ENCODE measurements at regions not wholly inside any gene's neighbourhood (a gene's known extent, or its start where the extent isn't known, plus 50 kb on each side); places are given as distances from the start of the nearest gene placed in this dataset.

DNA sequence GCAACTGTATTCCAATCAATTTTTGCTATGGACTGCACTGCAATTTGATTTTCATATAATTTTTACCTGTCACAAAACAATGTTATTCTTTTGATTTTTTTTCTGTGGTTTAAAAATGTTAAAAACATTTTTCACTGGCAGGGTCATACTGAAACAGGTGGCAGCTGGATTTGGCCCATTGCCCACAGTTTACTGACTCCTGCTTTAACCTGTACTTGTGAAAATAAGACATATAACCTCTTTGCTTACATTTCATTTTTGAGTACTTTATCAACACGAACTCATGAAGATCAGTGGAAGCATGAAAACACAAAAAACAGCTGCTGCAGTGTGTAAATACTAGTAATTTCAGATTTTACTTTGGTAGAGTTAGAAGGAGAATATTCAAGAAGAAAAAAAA, 313.1 kb downstream of the WDR72 start:
- Mint-ChIP-seq H3K36me3 (ENCODE audit: low read depth) (no peaks in the 10 kb centered on the region), H3K4me1 (ENCODE audit: low read depth) (no peaks in the 10 kb centered on the region), H3K27me3 (ENCODE audit: low read depth) (peaks cover 12% of the 10 kb centered on the region), H3K9me3 (ENCODE audit: low read depth) (no peaks in the 10 kb centered on the region), H3K27ac (ENCODE audit: unreplicated experiment) (no peak overlapping the region), H3K4me3 (ENCODE audit: unreplicated experiment) (no peak overlapping the region)
- no peak for DNase-seq (ENCODE audit: low spot score)
- TF ChIP-seq, protein P1, sequence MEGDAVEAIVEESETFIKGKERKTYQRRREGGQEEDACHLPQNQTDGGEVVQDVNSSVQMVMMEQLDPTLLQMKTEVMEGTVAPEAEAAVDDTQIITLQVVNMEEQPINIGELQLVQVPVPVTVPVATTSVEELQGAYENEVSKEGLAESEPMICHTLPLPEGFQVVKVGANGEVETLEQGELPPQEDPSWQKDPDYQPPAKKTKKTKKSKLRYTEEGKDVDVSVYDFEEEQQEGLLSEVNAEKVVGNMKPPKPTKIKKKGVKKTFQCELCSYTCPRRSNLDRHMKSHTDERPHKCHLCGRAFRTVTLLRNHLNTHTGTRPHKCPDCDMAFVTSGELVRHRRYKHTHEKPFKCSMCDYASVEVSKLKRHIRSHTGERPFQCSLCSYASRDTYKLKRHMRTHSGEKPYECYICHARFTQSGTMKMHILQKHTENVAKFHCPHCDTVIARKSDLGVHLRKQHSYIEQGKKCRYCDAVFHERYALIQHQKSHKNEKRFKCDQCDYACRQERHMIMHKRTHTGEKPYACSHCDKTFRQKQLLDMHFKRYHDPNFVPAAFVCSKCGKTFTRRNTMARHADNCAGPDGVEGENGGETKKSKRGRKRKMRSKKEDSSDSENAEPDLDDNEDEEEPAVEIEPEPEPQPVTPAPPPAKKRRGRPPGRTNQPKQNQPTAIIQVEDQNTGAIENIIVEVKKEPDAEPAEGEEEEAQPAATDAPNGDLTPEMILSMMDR (IDR thresholded peaks at IDR 0.05): no peak

DNA sequence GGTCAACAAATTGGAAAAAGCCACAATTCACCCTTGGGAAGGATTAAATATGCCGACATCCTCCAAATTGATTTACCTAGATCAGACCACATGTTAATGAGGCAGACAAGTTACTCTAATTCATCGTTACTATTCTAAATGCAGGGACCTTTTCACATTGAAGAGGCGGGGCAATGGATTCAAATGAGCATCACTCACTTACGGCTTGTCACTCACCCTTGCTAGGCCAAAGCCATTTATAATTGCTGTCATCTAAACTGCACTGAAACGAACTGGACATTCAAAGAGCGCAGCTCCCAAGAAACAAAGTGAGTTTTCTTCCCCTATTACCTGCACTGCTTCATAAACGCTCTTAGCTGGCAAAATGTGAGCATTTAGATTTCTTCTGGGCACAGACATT, 313.9 kb downstream of the WDR72 start:
- no peak for DNase-seq (ENCODE audit: low spot score)
- TF ChIP-seq, protein P1 (IDR thresholded peaks at IDR 0.05): no peak
- Mint-ChIP-seq H3K4me3 (ENCODE audit: unreplicated experiment) (no peak overlapping the region), H3K9me3 (ENCODE audit: low read depth) (no peaks in the 10 kb centered on the region), H3K4me1 (ENCODE audit: low read depth) (no peaks in the 10 kb centered on the region), H3K27ac (ENCODE audit: unreplicated experiment) (no peak overlapping the region), H3K36me3 (ENCODE audit: low read depth) (no peaks in the 10 kb centered on the region), H3K27me3 (ENCODE audit: low read depth) (peaks cover 9% of the 10 kb centered on the region)

DNA sequence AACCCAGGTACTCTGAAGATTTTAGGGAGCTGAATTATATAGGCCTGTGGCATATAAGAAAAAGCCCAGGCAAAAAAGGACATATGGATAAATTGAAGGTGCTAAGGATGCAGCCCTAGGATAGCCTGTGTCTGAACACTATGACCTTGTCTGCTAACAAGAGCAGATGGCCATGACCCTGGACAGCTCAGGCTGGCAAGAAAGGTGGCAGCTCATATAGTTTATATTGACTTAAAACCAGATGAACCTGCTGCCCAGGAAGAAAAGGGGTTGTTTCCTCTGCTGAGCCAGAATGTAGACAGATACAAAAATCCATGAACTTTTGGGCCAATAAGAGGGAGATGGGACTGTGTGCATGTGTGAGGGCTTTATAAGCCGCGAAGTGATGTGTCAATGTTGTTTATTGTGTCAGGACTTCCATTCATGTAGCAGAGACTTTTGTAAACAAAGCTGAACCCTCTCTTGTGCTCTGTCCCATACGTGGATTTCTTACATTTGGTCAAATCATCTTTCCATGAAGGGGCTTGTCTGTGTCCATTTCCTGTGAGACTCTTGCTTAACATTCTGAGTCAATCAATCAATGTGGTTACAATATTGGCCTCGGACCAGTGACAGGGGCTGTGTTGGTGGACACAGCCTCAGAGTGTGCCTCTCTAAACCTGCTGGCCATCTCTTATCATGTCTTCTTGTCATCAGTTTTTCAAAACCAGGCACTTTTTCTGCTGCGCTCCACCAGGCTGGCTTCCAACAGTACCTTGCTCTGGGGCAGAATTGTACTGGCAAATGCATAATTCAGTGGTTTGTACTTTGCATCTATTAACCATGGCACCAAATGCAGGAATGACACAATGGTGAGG, 321.2 kb downstream of the WDR72 start:
- Mint-ChIP-seq H3K27ac (ENCODE audit: unreplicated experiment) (no peak overlapping the region), H3K36me3 (ENCODE audit: low read depth) (no peaks in the 10 kb centered on the region), H3K27me3 (ENCODE audit: low read depth) (peaks cover 8% of the 10 kb centered on the region), H3K9me3 (ENCODE audit: low read depth) (no peaks in the 10 kb centered on the region), H3K4me1 (ENCODE audit: low read depth) (no peaks in the 10 kb centered on the region), H3K4me3 (ENCODE audit: unreplicated experiment) (no peak overlapping the region)
- no peak for DNase-seq (ENCODE audit: low spot score)
- TF ChIP-seq, protein P1 (IDR thresholded peaks at IDR 0.05): no peak

DNA sequence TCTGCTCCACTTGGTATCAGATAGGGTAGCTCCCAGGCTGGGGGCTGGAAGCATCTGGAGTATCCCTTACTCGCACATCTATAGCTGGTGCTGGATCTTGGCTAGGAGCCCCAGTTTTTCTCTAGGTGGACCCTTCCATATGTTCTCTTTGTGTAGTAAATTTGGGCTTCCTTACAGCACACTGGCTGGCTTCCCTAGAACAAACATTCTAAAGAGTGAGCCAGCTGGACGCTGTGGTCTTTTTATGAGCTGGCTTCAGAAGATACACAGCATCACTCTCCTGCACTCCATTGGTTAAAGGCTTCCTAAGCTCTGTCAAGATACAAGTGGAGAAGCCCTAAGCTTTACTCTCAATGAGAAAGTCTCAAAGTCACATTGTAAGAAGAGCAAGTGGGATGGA, 322.1 kb downstream of the WDR72 start:
- H3K36me3 Mint-ChIP-seq (ENCODE audit: low read depth): no peaks in the 10 kb centered on the region
- no peaks in the 10 kb centered on the region for H3K4me1 Mint-ChIP-seq (ENCODE audit: low read depth)
- TF ChIP-seq, protein P1 (IDR thresholded peaks at IDR 0.05): no peak
- no peak overlapping the region for H3K27ac Mint-ChIP-seq (ENCODE audit: unreplicated experiment)
- H3K27me3 Mint-ChIP-seq (ENCODE audit: low read depth): peaks cover 8% of the 10 kb centered on the region
- H3K9me3 Mint-ChIP-seq (ENCODE audit: low read depth): no peaks in the 10 kb centered on the region
- no peak overlapping the region for H3K4me3 Mint-ChIP-seq (ENCODE audit: unreplicated experiment)
- DNase-seq (ENCODE audit: low spot score): no peak

DNA sequence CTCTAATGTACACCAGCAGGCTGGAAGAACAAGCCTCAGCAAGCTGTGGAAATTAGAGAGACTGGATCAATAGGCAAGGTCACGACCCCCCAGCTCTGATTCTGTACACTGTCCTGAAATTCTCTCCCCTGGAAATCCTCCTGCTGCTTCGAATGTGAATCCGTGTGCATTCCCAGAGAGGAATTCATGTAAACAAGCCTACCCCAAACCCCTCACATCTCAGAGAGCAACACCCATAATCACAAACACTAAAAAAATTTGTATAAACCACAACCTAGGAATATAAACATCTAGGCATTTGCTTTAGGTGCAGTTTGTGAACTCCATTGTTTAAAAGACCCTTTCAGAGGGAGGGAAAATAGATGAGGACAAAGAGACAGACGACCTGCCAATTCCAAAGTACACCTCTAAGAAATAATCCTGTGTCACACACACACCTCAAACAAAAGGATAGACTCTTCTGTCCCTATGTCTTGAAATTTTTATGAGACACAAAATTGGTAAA, 325.2 kb downstream of the WDR72 start:
- Mint-ChIP-seq H3K9me3 (ENCODE audit: low read depth) (no peaks in the 10 kb centered on the region), H3K36me3 (ENCODE audit: low read depth) (no peaks in the 10 kb centered on the region), H3K27ac (ENCODE audit: unreplicated experiment) (no peak overlapping the region), H3K4me3 (ENCODE audit: unreplicated experiment) (no peak overlapping the region), H3K4me1 (ENCODE audit: low read depth) (no peaks in the 10 kb centered on the region), H3K27me3 (ENCODE audit: low read depth) (peaks cover 8% of the 10 kb centered on the region)
- DNase-seq (ENCODE audit: low spot score): no peak
- TF ChIP-seq, protein P1 (IDR thresholded peaks at IDR 0.05): no peak
